HG03159 (cell line): ENCODE measurements at regions not wholly inside any gene's neighbourhood (a gene's known extent, or its start where the extent isn't known, plus 50 kb on each side); places are given as distances from the start of the nearest gene placed in this dataset.
"Not testable (repeated sequence)": the region's sequence is repeated elsewhere in the genome, so short reads cannot be mapped to it uniquely, and the experiment has no call there.

Experiments used
- ATAC-seq: cut with Tn5 transposase; IDR thresholded peaks from one replicate; pipeline ENCODE4 v1.9.1; 2021; ENCODE audit warnings: mild to moderate bottlenecking, moderate library complexity; ENCODE audit not compliant: unreplicated experiment

DNA sequence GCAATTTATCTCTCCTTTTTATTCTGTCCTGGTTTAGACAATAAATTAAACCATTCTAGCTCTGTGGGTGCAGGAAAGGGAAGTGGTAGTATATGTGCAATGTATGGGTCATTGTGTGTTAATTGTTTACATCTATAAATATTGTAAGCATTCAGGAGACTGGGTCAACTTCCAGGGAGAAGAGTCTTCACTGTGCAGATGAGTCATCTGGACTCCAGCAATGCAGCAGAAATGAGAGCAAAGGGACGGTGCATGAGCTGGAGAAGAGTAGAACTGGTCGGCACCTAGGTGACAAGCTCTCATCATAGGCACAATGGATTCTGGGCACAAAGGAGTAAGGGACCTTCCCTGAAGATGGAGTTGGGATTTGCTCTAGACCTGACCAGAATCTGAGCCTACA is 211.1 kb upstream of the DAAM1 start:
- ATAC-seq = no peak

DNA sequence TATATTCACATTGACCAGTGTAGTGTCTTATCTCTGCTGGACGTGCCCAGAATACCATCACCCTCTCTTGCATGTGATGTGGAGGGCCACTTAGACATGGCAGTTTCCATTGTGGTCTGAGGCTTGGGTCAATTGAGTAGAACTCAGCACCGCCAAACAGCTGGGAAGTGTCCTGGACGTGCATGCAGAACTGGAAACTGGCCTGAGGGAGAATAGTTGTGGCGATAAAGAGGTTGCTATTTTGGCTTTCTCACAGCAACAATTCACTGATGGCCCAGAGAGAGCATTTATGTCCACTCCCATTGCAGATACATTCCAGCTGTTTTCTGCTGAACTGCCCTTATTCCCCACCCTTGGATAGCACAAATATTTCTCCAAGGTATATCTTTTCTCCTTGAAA is 210.1 kb upstream of the DAAM1 start:
- ATAC-seq = no peak

DNA sequence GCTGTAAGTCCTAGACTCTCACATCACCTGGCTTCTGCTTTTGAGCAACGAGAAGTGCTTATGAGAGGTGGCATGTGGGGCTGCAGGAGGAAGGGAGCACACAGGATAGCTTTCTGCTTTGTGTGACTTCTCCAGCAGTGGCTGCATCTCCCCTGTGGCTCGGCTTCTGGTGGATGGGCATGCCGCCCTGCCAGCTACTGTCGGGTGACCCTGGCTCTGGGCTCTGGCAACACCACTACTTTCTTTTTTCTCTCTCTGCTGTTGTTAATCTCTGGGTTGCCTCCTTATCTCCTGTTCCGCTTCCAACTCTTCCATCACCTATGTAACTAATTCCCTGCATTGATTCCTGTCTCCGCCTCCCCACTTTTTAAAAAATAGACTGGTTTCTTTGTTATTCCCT is 209.1 kb upstream of the DAAM1 start:
- ATAC-seq = no peak

DNA sequence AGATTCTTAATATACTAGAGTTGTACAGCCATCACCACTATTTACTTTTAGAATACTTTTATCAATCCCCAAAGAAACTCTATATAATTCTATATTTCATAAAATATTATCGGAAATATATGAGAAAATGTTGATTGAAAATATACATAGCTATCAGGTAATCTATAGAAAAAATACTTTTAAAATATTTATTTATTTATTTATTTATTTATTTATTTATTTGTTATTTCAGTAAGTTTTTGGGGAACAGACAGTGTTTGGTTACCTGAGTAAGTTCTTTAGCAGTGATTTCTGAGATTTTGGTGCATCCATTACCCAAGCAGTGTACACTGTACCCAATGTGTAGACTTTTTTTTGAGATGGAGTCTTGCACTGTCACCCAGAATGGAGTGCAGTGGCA is 206.6 kb upstream of the DAAM1 start:
- no peak for ATAC-seq

DNA sequence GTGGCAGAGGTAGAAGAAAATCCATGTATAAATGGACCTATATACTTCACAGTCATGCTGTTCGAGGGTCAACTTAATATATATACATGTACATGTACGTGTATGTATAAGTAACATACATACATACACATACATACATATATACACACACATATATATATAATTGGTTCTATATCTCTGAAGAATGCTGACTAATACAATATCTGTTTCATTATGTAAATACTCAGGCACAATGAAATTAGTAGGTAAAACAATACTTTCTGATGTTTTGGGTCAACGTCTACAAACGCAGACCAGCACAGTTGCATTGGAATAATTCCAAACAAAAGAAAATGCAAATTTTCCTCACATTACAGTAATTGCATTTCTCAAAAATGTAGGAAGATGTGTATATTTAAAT is 202.7 kb upstream of the DAAM1 start:
- ATAC-seq = no peak

DNA sequence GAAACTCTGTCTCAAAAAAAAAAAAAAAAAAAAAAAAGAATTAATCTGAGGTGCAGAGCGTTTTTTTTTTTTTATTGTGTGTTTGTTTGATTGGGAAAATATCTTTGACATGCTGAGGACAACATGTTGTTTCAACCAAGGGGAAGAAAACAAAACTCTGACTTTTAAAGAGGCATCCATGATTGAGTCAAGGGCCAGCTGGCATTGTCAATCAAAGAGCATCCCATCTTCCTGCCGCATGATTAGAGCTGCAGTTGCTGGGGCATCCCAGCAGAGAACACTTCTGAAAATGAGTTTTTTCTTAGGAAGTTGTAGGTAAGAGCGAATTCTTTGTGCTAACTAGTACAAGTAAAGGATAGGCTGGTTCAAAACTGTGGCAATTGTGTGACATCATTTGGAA is 200.9 kb upstream of the DAAM1 start:
- ATAC-seq = no peak

DNA sequence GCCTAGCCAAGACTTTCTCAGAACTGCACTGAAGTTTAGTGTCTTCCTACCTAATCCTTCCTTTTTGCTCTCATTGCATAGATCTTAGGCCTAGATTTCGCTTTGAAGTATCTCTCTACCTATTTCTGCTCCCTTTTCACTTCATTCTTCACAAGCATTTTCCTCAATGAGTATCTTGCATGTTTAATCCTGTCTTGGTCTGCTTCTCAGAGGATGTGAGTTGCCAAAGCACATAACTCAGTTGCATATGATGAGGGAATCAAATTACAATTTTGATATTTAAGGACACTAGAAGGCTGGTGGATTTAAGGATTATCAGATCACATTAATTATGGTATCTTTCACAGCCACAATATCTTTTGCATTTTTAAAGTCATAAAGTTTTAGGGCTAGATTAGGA is 195.5 kb upstream of the DAAM1 start:
- ATAC-seq = no peak

DNA sequence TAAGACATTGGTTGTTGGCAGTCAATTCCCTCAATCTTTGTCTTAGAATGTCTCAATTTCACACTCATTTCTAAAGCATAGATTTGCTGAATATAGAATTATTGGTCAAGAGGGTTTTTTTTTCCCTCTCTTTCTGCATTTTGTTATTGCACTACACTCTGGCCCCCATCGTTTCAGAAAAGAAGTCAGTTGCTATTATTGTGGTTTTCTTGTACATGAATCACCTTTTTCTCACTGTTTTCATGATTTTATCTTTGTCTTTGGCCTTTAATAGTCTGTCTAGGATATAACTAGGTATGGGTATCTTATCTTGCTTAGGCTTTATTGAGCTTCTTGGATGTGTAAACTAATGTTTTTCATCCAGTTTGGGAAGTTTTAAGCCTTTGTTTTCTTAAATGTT is 194.3 kb upstream of the DAAM1 start:
- no peak for ATAC-seq

DNA sequence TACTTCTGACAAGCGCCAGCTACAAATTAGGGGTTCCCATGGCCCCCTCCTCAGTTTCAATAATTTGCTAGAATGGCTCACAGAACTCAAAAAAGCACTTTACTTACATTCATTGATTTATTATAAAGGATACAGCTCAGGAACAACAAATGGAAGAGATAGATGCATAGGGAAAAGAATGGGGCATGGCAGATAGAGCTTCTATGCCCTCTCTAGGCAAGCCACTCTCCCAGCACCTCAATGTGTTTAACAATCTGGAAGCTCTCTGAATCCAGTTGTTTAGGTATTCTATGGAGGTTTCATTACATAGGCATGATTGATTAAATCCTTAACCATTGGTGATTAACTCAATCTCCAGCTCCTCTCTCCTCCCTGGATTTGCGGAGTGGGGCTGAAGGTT is 184.5 kb upstream of the DAAM1 start:
- ATAC-seq = no peak

DNA sequence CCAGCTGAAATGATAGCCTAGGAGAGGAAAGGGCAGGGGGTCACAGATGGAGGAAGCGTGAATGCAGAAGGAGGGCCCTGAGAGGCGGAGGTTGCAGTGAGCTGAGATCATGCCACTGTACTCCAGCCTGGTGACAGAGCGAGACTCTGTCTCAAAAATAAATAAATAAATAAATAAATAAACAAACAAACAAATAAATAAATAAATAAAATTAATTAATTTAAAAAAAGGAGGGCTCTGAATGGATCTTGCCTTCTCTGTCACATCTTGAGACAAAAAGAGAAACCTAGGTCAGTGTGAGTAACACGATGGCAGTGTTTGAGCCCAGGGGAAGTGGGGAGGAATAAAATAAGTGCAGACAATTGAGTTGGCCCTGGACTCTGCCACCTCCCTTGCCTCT is 182.3 kb upstream of the DAAM1 start:
- not testable (repeated sequence) for ATAC-seq

DNA sequence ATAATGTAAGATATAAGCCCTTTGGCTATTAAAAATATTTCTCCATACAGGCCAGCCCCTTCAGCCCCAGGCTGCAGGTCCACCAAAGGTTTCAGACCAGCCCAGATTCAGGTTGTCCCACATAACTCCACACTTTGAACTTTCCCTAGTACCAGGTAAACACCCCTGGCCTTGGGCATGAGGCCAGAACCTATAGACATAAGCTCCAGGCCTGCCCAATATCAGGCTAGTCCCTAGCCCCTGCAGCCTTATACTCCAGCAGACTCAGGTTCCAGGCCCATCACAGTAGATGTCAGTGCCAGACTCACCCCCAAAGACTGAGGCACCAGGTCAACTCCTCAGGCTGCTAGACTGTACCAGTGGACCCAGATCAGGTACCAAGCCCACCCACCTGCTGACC is 178.5 kb upstream of the DAAM1 start:
- no peak for ATAC-seq

DNA sequence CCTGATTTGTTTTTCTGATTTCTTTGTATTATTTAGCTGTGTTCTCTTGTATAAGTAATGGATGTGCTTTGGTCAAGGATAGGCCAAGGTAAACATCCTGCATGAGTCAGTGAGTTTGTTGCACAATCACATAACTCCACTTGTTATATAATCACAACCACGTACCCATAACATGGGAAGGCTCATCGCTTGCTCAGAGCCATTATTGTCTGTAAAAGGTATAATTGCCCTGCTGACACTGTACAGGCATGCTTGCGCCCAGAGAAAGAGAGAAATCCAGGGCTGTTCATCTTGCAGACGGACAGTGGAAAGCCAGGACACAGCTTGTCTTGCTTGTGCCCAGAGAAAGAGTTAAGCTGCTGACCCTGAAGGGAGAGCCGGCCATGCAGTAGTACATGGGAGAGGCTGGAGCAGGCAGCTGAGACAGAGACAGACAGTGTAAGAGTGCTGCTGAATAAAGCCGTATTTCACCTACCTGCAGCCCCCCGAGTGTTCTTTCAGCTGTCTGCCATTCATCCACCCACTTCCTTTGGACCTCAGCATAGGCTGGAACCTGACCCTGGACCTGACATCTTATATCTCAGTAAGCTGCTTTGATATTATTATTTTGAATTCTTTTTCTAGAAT is 174.7 kb upstream of the DAAM1 start:
- no peak for ATAC-seq

DNA sequence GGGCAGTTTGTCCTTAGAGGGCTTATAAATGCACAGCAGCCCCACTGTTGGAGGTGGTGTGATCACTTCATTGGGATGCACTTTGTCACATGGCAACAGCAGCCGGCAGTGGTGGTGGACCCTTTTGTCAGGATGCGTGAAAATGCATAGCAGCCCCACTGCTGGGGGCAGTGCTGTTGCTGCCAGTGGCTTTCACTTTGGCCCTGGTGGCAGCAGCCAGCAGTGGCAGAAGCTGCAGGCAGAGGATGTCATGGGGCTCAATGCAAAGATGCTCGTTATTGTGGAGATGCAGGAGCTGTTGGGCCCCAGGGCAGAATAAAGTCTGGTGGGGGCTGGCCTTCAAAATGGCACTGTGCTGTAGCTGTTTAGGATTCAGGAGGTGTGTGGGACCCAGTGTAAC is 173.0 kb upstream of the DAAM1 start:
- ATAC-seq = no peak

DNA sequence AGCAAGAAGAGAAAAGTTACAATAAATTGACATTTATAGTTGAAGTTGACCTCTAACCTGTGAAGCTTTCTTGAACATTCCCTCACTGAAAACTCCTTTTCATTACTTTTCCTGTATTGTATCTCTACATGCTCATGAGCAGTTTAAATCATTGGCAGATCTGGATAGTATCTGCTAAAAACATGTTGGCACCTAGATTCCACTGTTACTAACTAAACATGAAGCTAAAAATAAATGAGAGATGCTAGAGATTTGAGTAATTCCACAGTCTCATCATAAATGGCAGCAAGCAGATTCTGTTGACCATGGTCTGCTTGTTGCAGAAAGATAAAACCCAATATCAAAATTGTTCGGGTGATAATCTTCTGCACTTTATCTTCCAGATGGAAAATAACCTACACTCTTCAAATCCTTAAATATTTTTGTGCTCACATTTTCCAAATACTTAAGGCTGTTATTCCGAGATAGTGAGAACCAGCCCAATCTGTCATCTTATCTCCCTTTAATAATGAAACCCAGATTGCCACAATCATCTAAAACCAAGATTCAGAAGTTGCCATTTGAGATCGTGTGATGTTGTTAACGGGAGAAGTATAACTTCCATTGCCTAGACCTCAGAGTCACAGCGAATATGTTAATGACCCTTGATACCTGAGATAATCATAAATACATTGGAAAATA is 171.0 kb upstream of the DAAM1 start:
- ATAC-seq = no peak

DNA sequence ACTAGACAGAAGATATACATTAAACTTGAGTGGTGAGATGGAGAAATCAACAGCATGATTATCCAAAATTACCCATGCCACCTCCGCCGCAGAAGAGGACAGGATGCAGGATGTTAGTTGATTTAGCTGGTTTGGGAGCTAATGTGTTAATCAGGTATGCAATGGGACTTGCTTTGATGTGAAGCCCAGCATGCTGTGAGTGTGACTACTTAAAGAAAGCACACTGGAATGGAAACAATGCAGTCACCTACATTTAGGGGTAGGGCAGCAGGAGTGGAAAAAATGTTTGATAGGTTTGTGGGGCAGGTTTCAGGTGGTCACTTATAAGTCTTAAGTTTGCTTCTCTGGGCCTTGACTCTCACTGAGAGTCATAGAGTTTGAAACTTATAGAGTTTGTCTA is 170.0 kb upstream of the DAAM1 start:
- ATAC-seq = no peak

DNA sequence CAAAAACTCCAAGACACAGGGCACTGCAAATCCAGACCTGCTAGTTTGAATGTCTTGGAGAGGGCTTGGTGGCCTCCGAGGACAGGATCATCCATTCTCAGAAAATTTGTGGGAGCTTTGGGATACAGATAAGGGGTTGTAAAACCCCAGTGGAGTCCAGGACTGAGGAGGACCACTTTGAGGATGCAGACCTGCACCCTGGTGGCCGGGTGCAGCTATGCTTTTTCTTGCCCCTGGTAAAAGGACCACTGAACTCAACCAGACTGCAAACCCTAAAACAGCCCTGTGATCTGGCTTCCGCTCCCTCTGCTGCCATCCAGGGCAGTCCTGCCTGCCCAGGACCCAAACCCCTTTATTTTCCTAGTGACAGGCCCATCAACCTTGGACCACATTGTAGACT is 169.5 kb upstream of the DAAM1 start:
- ATAC-seq = no peak

DNA sequence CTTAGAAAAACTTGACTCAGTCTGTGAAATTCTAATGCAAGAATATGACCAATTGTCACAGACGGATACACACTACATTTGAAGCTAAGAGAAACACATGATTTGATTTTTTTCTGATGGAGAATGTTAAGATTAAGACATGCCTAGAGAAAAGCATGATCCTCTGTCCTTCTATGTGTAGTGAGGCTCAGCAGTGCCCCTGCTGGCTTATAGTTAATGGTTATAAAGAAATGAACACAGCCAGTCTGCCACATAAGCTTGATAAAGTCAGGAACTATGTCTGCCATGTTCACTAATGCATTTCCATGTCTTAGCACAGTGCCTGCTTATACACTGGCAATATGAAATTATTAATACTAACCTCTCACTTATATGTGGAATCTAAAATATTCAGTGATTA is 168.1 kb upstream of the DAAM1 start:
- ATAC-seq = no peak

DNA sequence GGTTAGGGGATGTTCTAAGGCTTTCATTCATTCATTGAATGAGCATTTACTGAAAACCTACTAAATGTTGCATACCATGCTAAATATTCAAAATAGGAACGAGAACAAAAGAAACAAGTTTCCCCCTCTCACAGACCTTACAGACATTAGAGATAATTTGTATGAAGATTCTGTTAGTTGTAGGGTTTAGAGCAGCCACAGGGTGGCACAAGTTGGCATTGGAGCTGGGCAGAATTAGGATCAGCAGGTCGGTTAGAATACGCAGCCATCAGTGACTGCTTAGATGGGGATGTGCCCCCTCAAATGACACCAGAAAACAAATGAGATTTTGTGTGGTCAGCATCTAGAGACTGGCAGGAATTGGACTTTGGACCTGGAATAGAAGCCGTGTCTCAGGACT is 166.3 kb upstream of the DAAM1 start:
- ATAC-seq = no peak

DNA sequence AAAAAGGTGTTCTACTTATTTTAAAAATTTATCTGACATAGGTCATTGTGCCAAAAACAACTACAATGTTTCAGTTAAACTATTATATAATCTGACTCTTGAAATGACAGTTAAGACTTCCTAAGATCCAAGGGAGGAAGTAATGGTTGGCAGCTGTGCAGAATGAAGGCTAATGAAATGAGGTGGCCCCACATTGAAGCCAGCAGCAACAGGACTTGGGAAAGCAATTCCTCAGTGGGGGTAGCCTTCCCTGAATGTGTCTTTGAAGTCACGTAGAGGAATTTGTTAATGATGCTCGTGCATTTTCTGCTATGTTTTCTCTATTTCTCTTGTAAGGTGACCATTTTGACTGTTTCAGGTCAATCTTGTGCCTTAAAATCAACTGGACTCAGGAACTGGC is 162.4 kb upstream of the DAAM1 start:
- no peak for ATAC-seq

DNA sequence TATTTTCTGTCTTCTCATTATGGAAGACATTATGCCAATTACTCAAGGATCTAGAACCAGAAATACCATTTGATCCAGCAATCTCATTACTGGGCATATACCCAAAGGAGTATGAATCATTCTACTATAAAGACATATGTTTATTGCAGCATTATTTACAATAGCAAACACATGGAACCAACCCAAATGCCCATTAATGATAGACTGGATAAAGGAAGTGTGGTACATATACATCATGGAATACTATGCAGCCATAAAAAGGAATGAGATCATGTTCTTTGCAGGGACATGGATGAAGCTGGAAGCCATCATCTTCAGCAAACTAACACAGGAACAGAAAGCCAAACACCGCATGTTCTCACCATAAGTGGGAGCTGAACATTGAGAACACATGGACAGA is 161.8 kb upstream of the DAAM1 start:
- not testable (repeated sequence) for ATAC-seq

DNA sequence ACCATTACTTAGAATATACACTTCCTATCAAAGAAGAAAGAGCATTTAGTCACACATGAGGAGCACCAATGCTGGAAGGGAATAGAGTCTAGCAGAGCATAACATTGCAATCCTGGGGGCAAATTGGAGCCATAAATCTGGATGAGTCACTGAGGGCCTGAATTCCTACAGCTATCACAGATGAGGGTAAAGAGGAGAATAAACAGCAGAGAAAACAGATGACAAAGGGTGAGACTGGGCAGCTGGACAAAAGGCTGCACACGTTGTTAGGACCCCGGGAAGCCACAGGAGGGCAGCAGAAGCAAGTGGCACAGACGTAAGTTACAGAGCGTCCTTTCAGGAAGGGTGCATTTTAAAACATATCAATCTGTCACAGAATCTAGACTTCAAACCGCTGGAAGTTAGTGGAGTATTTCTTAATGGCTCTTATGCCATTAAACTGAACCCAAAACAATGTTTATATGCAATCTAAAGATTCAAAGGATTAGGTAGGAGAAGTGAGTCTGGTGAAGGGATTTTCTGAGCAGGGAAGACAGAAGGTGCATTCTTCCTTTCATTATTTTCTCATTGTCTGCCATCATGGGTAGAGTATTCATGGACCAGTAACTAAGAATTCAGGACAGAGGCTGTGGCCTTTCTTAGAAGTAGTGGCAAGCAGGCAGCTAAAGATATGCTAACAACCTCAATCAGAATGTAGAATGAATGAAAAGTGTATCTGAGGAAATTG is 159.8 kb upstream of the DAAM1 start:
- ATAC-seq = peak; percentile 81

DNA sequence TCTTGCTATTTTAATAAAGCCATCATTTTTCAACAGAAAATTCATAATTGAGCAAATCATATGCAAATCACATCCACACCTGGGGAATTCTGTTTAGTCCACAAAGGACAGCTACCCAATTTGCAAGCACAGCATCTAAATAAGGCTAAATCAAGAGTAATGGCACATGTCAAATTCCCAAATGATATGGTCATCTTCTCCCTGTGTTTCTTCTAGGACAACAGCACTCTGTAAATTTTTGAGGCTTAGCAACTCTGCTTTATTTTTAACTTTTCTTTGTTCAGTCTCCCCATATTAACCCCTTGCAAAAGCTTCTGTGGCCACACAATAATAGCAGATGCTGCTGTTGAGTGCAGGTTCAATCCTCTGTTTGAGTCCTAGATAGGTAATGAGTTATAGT is 155.6 kb upstream of the DAAM1 start:
- no peak for ATAC-seq
